ENCODE measurements at regions not wholly inside any gene's neighbourhood (a gene's known extent, or its start where the extent isn't known, plus 50 kb on each side); places are given as distances from the start of the nearest gene placed in this dataset.
"Not testable (repeated sequence)": the region's sequence is repeated elsewhere in the genome, so short reads cannot be mapped to it uniquely, and the experiment has no call there.

- DNase-seq (ENCODE audit: low read depth) = no peak
- H3K4me3 ChIP-seq (ENCODE audit: low read length) = no peak overlapping the region
- TF ChIP-seq CTCF (conservative IDR thresholded peaks at IDR 0.05; ENCODE audit: low read length) = no peak
These were observed 305.3 kb upstream of the INTU start for GRCh38 chr4:127327491-127327890.

DNA sequence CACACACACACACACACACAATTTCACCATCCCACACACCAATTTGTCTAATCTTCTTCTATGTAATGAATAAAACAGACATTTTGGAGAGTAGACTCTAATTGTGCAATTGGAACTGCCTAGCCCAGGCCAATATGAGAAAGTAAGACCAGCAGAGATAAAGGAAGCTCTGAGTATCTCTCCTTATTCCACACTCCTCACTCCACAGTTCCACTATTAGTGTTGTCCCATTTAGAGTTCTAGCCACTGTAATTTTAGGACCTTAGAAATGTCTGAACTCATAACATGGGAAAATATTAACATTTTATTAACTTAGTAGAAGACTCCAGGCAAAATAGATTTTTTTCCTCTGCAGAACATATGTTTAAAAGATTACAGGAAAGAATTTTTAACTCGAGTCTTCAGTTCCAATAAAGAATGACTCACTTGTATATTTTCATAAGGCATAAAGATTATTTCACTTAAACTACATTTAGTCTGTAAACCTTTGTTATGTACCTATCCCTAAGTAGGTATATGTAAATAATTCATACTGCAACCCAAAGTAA, 297.6 kb upstream of the INTU start:
- TF ChIP-seq CTCF (conservative IDR thresholded peaks at IDR 0.05; ENCODE audit: low read length) = no peak
- DNase-seq (ENCODE audit: low read depth) = no peak
- no peak overlapping the region for H3K4me3 ChIP-seq (ENCODE audit: low read length)

DNA sequence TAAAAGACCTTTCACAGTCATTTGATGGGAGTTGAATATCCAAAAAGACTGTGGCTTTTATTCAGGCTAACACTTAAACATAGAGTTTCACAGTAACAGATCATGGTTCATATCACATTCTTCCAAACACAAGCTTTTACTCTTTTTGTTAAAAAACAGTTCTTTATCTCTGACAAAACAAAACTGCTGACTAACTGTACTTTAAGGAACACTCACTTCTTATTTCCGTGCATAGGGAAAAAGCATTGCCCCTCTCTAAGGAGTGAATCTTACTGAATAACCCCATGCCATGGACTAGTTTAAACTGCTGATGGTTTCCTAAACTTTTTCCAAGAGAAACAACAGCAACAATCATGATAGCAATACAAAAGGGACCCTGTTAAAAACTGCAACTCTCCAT, 297.0 kb upstream of the INTU start:
- no peak for DNase-seq (ENCODE audit: low read depth)
- H3K4me3 ChIP-seq (ENCODE audit: low read length) = no peak overlapping the region
- no peak for TF ChIP-seq CTCF (conservative IDR thresholded peaks at IDR 0.05; ENCODE audit: low read length)

DNA sequence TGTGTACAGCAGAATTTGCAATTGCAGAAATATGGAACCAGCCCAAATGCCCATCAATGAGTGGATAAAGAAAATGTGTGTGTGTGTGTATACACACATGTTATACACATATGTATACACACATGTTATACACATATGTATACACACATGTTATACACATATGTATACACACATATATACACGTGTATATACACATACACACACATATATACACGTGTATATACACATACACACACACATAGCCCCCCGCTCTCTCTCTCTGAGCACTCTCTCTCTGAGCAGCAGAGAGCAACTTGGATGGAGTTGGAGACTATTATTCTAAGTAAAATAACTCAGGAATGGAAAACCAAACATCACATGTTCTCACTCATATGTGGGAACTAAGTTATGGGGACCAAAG, 289.6 kb upstream of the INTU start:
- not testable (repeated sequence) for DNase-seq (ENCODE audit: low read depth); H3K4me3 ChIP-seq (ENCODE audit: low read length)

DNA sequence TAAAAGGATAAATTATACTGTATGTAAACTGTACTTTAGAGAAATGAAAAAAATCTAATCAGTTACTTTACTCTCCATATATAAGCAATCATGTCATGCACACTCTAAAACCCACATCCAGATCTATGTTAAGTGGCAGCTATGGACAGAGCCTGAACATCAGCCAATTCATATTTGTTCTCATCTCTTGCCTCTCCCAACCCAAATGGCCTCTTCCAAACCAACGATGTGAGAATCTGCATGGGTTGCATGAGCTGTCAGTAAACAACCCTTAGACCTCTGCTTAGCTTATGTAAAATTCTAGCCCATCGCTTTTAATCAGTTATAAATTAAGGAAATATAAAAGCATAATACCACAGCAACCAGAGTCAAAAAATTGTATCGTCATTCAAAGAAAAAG, 288.7 kb upstream of the INTU start:
- DNase-seq (ENCODE audit: low read depth) = no peak
- no peak overlapping the region for H3K4me3 ChIP-seq (ENCODE audit: low read length)
- TF ChIP-seq CTCF (conservative IDR thresholded peaks at IDR 0.05; ENCODE audit: low read length) = no peak

GRCh38 chr4:127347936-127348335, 284.8 kb upstream of the INTU start:
- no peak for DNase-seq (ENCODE audit: low read depth)
- H3K4me3 ChIP-seq (ENCODE audit: low read length) = no peak overlapping the region
- TF ChIP-seq CTCF (conservative IDR thresholded peaks at IDR 0.05; ENCODE audit: low read length) = no peak

DNA sequence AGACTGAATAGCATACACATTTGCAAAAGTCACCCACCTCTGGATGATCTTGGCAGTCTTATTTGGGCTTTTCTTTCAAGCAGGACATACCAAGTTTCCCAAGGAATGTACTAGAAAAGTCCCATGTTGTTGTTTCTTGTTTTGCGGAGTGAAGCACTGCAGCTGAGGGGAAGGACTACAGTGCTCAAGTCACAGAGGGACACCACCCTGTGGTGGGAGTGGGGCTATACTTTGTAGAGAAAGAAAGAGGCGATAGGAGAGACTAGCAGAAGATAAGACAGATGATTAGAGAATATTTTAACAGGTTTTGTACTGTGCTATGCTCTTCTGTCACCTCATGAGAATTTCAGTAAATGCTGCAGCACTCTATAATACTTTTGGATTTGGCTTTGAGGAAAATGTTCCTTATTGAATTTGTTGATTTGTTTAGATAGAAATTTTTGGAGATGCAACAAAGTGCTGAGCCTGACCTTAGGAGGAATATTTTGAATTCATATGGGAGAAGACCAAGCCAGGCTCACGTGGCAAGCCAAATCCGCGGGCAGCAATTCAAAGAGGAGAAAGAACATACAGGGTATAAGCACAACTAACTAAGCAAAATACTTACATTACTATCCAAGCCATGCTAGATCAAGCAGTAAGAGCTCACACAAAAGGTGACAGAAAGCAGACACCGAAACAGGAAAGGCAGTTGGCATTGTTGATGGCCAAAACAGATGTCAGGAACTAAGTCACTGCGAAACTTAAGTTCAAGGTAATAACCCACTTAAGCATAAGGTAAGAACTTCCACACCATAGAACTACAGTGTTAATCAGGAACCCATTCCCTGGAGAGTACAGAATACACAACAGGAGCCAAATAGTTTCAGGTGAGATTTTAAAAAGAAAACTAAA, 280.3 kb upstream of the INTU start:
- H3K4me3 ChIP-seq (ENCODE audit: low read length) = no peak overlapping the region
- TF ChIP-seq CTCF (conservative IDR thresholded peaks at IDR 0.05; ENCODE audit: low read length) = no peak
- DNase-seq (ENCODE audit: low read depth) = no peak
